Colonic mucosa (tissue), 1 donor: ENCODE measurements at regions not wholly inside any gene's neighbourhood (a gene's known extent, or its start where the extent isn't known, plus 50 kb on each side); places are given as distances from the start of the nearest gene placed in this dataset. TPM values are rescaled to one million over a fixed set of nuclear protein-coding genes. Genes with fewer than 3 reads are reported as not detected.

ENCODE experiments used
- microRNA-seq: library from miRNA; unstranded; fragments of <30 nt; microRNA quantifications from one replicate; pipeline ENCODE4, GENCODE V29; 2019
- donor health status: DM: no; HTN: no; CAD: no.

Small RNA genes lying in the stretch of these regions (microRNA-seq; reads per million reads assigned to microRNA genes)
- gene MIR4776-1 (not detected), gene MIR4776-2 (not detected)
